H1 (cell line): ENCODE measurements at regions not wholly inside any gene's neighbourhood (a gene's known extent, or its start where the extent isn't known, plus 50 kb on each side); places are given as distances from the start of the nearest gene placed in this dataset.

Experiments used
- EZH2 ChIP-seq: fragments of 200-600 bp; sonication (generic); IDR thresholded peaks from 2 replicates; pipeline ENCODE4 v1.7.1; 2012; ENCODE audit warnings: low read depth, mild to moderate bottlenecking, moderate library complexity, low read length, inconsistent platforms; ENCODE audit not compliant: severe bottlenecking
- HDAC2 ChIP-seq, 2 experiments: fragments of 300-600 bp in 1 of 2; sonication (generic) in 1 of 2; IDR thresholded peaks; 2 replicates each; pipeline ENCODE4 v1.6.1; 2011 to 2012; ENCODE audit warnings: low read depth in 2 of 2, low read length in 2 of 2, mild to moderate bottlenecking in 2 of 2, moderate library complexity in 2 of 2, borderline replicate concordance in 1 of 2, inconsistent platforms in 1 of 2
- KDM1A ChIP-seq: fragments of 200-600, 300-600 bp; sonication (generic); IDR thresholded peaks from 2 replicates; pipeline ENCODE4 v1.7.1; 2016; ENCODE audit warnings: mild to moderate bottlenecking, low read length, borderline replicate concordance
- RAD21 ChIP-seq, 2 experiments: IDR thresholded peaks in 1 of 2; conservative IDR thresholded peaks in 1 of 2; 2 replicates each; pipeline ENCODE4 v1.6.1; 2011; ENCODE audit warnings: low read depth in 2 of 2, low read length in 2 of 2, improper control_type of control experiment in 1 of 2, inconsistent platforms in 1 of 2, mild to moderate bottlenecking in 1 of 2, moderate library complexity in 1 of 2
- RFX5 ChIP-seq: IDR thresholded peaks from 2 replicates; pipeline ENCODE4 v1.6.1; 2011; ENCODE audit warnings: low read depth, low read length, improper control_type of control experiment, borderline replicate concordance
- SIX5 ChIP-seq: IDR thresholded peaks from 2 replicates; pipeline ENCODE4 v1.6.1; 2011; ENCODE audit warnings: mild to moderate bottlenecking, low read depth, low read length
- SP4 ChIP-seq: IDR thresholded peaks from 2 replicates; pipeline ENCODE4 v1.6.1; 2012; ENCODE audit warnings: low read length, inconsistent platforms
- TEAD4 ChIP-seq: IDR thresholded peaks from 2 replicates; pipeline ENCODE4 v1.6.1; 2012; ENCODE audit warnings: low read depth, low read length, inconsistent platforms, mixed read lengths

DNA sequence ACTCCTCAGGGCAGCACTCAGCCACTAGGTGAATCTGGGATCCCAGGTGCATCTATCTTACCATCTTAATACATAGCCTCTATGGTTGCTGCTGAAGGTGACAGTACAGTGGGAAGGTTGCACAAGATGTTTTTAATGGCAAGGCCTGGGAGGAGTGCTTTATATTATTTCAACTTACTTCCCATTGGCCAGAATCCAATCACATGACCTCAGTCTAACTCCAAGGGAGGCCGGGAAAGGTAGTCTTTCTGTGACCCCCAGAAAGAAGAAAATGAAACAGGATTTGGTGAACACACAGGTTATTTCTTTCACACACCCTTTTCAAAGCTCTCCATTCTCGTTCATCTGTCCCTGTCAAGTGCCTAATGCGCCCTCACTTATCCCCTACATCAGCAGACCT, 189.1 kb upstream of the ATP6AP2 start (continued):
- TF ChIP-seq HDAC2 (IDR thresholded peaks at IDR 0.05; ENCODE audit: borderline replicate concordance in 1 of 2, low read depth in 2 of 2, low read length in 2 of 2) (no peak), RAD21 (IDR thresholded peaks at IDR 0.05 in 1 of 2, conservative IDR thresholded peaks at IDR 0.05 in 1 of 2; ENCODE audit: low read depth in 2 of 2, low read length in 2 of 2) (no peak), SIX5 (no peak), TEAD4 (no peak), SP4 (no peak), KDM1A (no peak), RFX5 (no peak), EZH2 (no peak)
